Activated naive CD8-positive, alpha-beta T cell treated with anti-CD3 and anti-CD28 coated beads for 36 hours (primary cell): ENCODE measurements at regions not wholly inside any gene's neighbourhood (a gene's known extent, or its start where the extent isn't known, plus 50 kb on each side); places are given as distances from the start of the nearest gene placed in this dataset.

Experiments
- DNase-seq: peaks from one replicate; pipeline ENCODE4 v3.0.0; 2021
- H3K27ac Mint-ChIP-seq: one replicate; pipeline ENCODE4 v1.8.0; 2022; ENCODE audit warnings: mild to moderate bottlenecking, moderate library complexity, mixed read lengths
- H3K27me3 Mint-ChIP-seq: one replicate; pipeline ENCODE4 v1.8.0; 2022; ENCODE audit warnings: mild to moderate bottlenecking, mixed read lengths
- H3K36me3 Mint-ChIP-seq: one replicate; pipeline ENCODE4 v1.8.0; 2021; ENCODE audit warnings: mild to moderate bottlenecking, mixed read lengths
- H3K4me1 Mint-ChIP-seq: one replicate; pipeline ENCODE4 v1.8.0; 2021; ENCODE audit warnings: mixed read lengths
- H3K4me3 Mint-ChIP-seq: one replicate; pipeline ENCODE4 v1.8.0; 2022; ENCODE audit warnings: mild to moderate bottlenecking, moderate library complexity, mixed read lengths
- H3K9me3 Mint-ChIP-seq: one replicate; pipeline ENCODE4 v1.8.0; 2022; ENCODE audit warnings: mixed read lengths

- no peak overlapping the region for H3K4me3 Mint-ChIP-seq
- H3K27me3 Mint-ChIP-seq = no peaks in the 10 kb centered on the region
- DNase-seq = no peak
- no peaks in the 10 kb centered on the region for H3K4me1 Mint-ChIP-seq
- no peaks in the 10 kb centered on the region for H3K9me3 Mint-ChIP-seq
- no peaks in the 10 kb centered on the region for H3K36me3 Mint-ChIP-seq
- H3K27ac Mint-ChIP-seq = no peak overlapping the region
These were observed 1465.0 kb downstream of the EFNB2 start for GRCh38 chr13:105070452-105070851.

- Mint-ChIP-seq H3K4me1 (no peaks in the 10 kb centered on the region), H3K9me3 (no peaks in the 10 kb centered on the region), H3K36me3 (no peaks in the 10 kb centered on the region), H3K27me3 (no peaks in the 10 kb centered on the region), H3K4me3 (no peak overlapping the region), H3K27ac (no peak overlapping the region)
- no peak for DNase-seq
These were observed 1466.4 kb downstream of the EFNB2 start for GRCh38 chr13:105069106-105069505.

- Mint-ChIP-seq H3K9me3 (no peaks in the 10 kb centered on the region), H3K4me3 (no peak overlapping the region), H3K36me3 (no peaks in the 10 kb centered on the region), H3K27ac (no peak overlapping the region), H3K27me3 (no peaks in the 10 kb centered on the region), H3K4me1 (no peaks in the 10 kb centered on the region)
- no peak for DNase-seq
These were observed 1471.8 kb downstream of the EFNB2 start for GRCh38 chr13:105063676-105064075.

GRCh38 chr13:105059786-105060185 lies 1475.7 kb downstream of the EFNB2 start:
- Mint-ChIP-seq H3K27ac (no peak overlapping the region), H3K36me3 (no peaks in the 10 kb centered on the region), H3K4me1 (no peaks in the 10 kb centered on the region), H3K4me3 (no peak overlapping the region), H3K27me3 (no peaks in the 10 kb centered on the region), H3K9me3 (no peaks in the 10 kb centered on the region)
- no peak for DNase-seq

GRCh38 chr13:105058517-105058916 lies 1476.9 kb downstream of the EFNB2 start:
- Mint-ChIP-seq H3K4me3 (no peak overlapping the region), H3K4me1 (no peaks in the 10 kb centered on the region), H3K36me3 (no peaks in the 10 kb centered on the region), H3K9me3 (no peaks in the 10 kb centered on the region), H3K27me3 (no peaks in the 10 kb centered on the region), H3K27ac (no peak overlapping the region)
- no peak for DNase-seq

GRCh38 chr13:105052711-105053110 lies 1482.8 kb downstream of the EFNB2 start:
- H3K36me3 Mint-ChIP-seq = no peaks in the 10 kb centered on the region
- no peak for DNase-seq
- no peak overlapping the region for H3K27ac Mint-ChIP-seq
- H3K4me1 Mint-ChIP-seq = peaks cover 2% of the 10 kb centered on the region
- H3K27me3 Mint-ChIP-seq = no peaks in the 10 kb centered on the region
- H3K9me3 Mint-ChIP-seq = no peaks in the 10 kb centered on the region
- no peak overlapping the region for H3K4me3 Mint-ChIP-seq

GRCh38 chr13:105050686-105051085 lies 1484.8 kb downstream of the EFNB2 start:
- no peaks in the 10 kb centered on the region for H3K36me3 Mint-ChIP-seq
- no peaks in the 10 kb centered on the region for H3K27me3 Mint-ChIP-seq
- no peak overlapping the region for H3K27ac Mint-ChIP-seq
- H3K4me1 Mint-ChIP-seq = peaks cover 2% of the 10 kb centered on the region
- no peak overlapping the region for H3K4me3 Mint-ChIP-seq
- no peak for DNase-seq
- no peaks in the 10 kb centered on the region for H3K9me3 Mint-ChIP-seq

- Mint-ChIP-seq H3K27ac (no peak overlapping the region), H3K9me3 (no peaks in the 10 kb centered on the region), H3K4me3 (no peak overlapping the region), H3K4me1 (peaks cover 2% of the 10 kb centered on the region), H3K36me3 (no peaks in the 10 kb centered on the region), H3K27me3 (no peaks in the 10 kb centered on the region)
- DNase-seq = no peak
These were observed 1486.8 kb downstream of the EFNB2 start for GRCh38 chr13:105048677-105049076.

- H3K4me3 Mint-ChIP-seq = no peak overlapping the region
- DNase-seq = no peak
- H3K4me1 Mint-ChIP-seq = peaks cover 2% of the 10 kb centered on the region
- H3K27ac Mint-ChIP-seq = no peak overlapping the region
- no peaks in the 10 kb centered on the region for H3K27me3 Mint-ChIP-seq
- H3K36me3 Mint-ChIP-seq = no peaks in the 10 kb centered on the region
- peaks cover under 1% of the 10 kb centered on the region for H3K9me3 Mint-ChIP-seq
These were observed 1487.7 kb downstream of the EFNB2 start for GRCh38 chr13:105047676-105048295.

- Mint-ChIP-seq H3K27ac (no peak overlapping the region), H3K36me3 (no peaks in the 10 kb centered on the region), H3K9me3 (peaks cover 4% of the 10 kb centered on the region), H3K4me1 (no peaks in the 10 kb centered on the region), H3K27me3 (no peaks in the 10 kb centered on the region), H3K4me3 (no peak overlapping the region)
- DNase-seq = no peak
These were observed 1498.4 kb downstream of the EFNB2 start for GRCh38 chr13:105037110-105037509.

- no peak overlapping the region for H3K4me3 Mint-ChIP-seq
- H3K4me1 Mint-ChIP-seq = no peaks in the 10 kb centered on the region
- no peak for DNase-seq
These were observed 1500.4 kb downstream of the EFNB2 start for GRCh38 chr13:105035092-105035491.

GRCh38 chr13:105033999-105034398 lies 1501.5 kb downstream of the EFNB2 start:
- H3K4me3 Mint-ChIP-seq = no peak overlapping the region
- H3K4me1 Mint-ChIP-seq = no peaks in the 10 kb centered on the region
- no peaks in the 10 kb centered on the region for H3K36me3 Mint-ChIP-seq
- no peak for DNase-seq
- no peak overlapping the region for H3K27ac Mint-ChIP-seq
- H3K27me3 Mint-ChIP-seq = no peaks in the 10 kb centered on the region
- no peaks in the 10 kb centered on the region for H3K9me3 Mint-ChIP-seq

More at GRCh38 chr13:105035092-105035491, 1500.4 kb downstream of the EFNB2 start:
- Mint-ChIP-seq H3K27ac (no peak overlapping the region), H3K27me3 (no peaks in the 10 kb centered on the region), H3K9me3 (no peaks in the 10 kb centered on the region), H3K36me3 (no peaks in the 10 kb centered on the region)

- no peak for DNase-seq
- no peaks in the 10 kb centered on the region for H3K27me3 Mint-ChIP-seq
- no peak overlapping the region for H3K4me3 Mint-ChIP-seq
- H3K4me1 Mint-ChIP-seq = no peaks in the 10 kb centered on the region
- H3K9me3 Mint-ChIP-seq = no peaks in the 10 kb centered on the region
- no peaks in the 10 kb centered on the region for H3K36me3 Mint-ChIP-seq
- H3K27ac Mint-ChIP-seq = no peak overlapping the region
These were observed 1504.2 kb downstream of the EFNB2 start for GRCh38 chr13:105031306-105031705.

- H3K9me3 Mint-ChIP-seq = no peaks in the 10 kb centered on the region
- H3K27ac Mint-ChIP-seq = no peak overlapping the region
- H3K4me3 Mint-ChIP-seq = no peak overlapping the region
- no peaks in the 10 kb centered on the region for H3K27me3 Mint-ChIP-seq
- no peak for DNase-seq
- H3K4me1 Mint-ChIP-seq = no peaks in the 10 kb centered on the region
- no peaks in the 10 kb centered on the region for H3K36me3 Mint-ChIP-seq
These were observed 1504.6 kb downstream of the EFNB2 start for GRCh38 chr13:105030851-105031250.

GRCh38 chr13:105019073-105019472 lies 1516.4 kb downstream of the EFNB2 start:
- Mint-ChIP-seq H3K27me3 (no peaks in the 10 kb centered on the region), H3K27ac (no peak overlapping the region), H3K9me3 (peaks cover 2% of the 10 kb centered on the region), H3K4me3 (no peak overlapping the region), H3K36me3 (no peaks in the 10 kb centered on the region), H3K4me1 (no peaks in the 10 kb centered on the region)
- no peak for DNase-seq

- H3K9me3 Mint-ChIP-seq = no peaks in the 10 kb centered on the region
- no peaks in the 10 kb centered on the region for H3K4me1 Mint-ChIP-seq
- no peaks in the 10 kb centered on the region for H3K36me3 Mint-ChIP-seq
- H3K27ac Mint-ChIP-seq = no peak overlapping the region
- H3K27me3 Mint-ChIP-seq = no peaks in the 10 kb centered on the region
- H3K4me3 Mint-ChIP-seq = no peak overlapping the region
- DNase-seq = no peak
These were observed 1519.2 kb downstream of the EFNB2 start for GRCh38 chr13:105016266-105016665.
